DND-41 (cell line): ENCODE measurements at regions not wholly inside any gene's neighbourhood (a gene's known extent, or its start where the extent isn't known, plus 50 kb on each side); places are given as distances from the start of the nearest gene placed in this dataset.

Source experiments
- CTCF ChIP-seq: IDR thresholded peaks from 2 replicates; pipeline ENCODE4 v1.5.1; 2012; ENCODE audit warnings: borderline replicate concordance, low read length, moderate library complexity, mild to moderate bottlenecking; ENCODE audit not compliant: poor library complexity, severe bottlenecking; ENCODE audit errors: extremely low read depth
- EZH2 ChIP-seq: IDR thresholded peaks from 3 replicates; pipeline ENCODE4 v1.6.1; 2012; ENCODE audit warnings: borderline replicate concordance, low read depth, mild to moderate bottlenecking, moderate library complexity, low read length, inconsistent platforms; ENCODE audit not compliant: severe bottlenecking

GRCh38 chr10:29081951-29082685 lies 206.8 kb upstream of the LYZL1 start:
- TF ChIP-seq CTCF (no peak), EZH2 (no peak)
